Esophagus squamous epithelium (tissue), 4 donors: ENCODE measurements at regions not wholly inside any gene's neighbourhood (a gene's known extent, or its start where the extent isn't known, plus 50 kb on each side); places are given as distances from the start of the nearest gene placed in this dataset.

Source experiments
- CTCF ChIP-seq, 6 experiments: fragments of 450-650 bp in 4 of 6; fragments of 200-600 bp in 2 of 6; sonication (generic) in 2 of 6; IDR thresholded peaks; one replicate each; pipeline ENCODE4 v1.5.1; 2016 to 2019; ENCODE audit warnings: antibody characterized with exemption in 6 of 6, mild to moderate bottlenecking in 4 of 6, moderate library complexity in 4 of 6
- POLR2A ChIP-seq, 4 donors: fragments of 450-650 bp; IDR thresholded peaks; one replicate each; pipeline ENCODE4 v1.6.1; 2017; ENCODE audit warnings: antibody characterized with exemption in 4 of 4, mild to moderate bottlenecking in 4 of 4, moderate library complexity in 3 of 4

- no peak for TF ChIP-seq CTCF (IDR thresholded peaks at IDR 0.05)
- TF ChIP-seq POLR2A (IDR thresholded peaks at IDR 0.05), result no peak
Observed at GRCh38 chr5:20463206-20463605, 475.2 kb upstream of the CDH18 start.
